CD4-positive, alpha-beta T cell treated with Interleukin-1 beta for 1 hour (primary cell): ENCODE measurements at regions not wholly inside any gene's neighbourhood (a gene's known extent, or its start where the extent isn't known, plus 50 kb on each side); places are given as distances from the start of the nearest gene placed in this dataset.

Experiments used
- DNase-seq, 2 donors: peaks; one replicate each; pipeline ENCODE4 v3.0.0-alpha.2; 2020 to 2022

- DNase-seq, result no peak
Observed at GRCh38 chr12:127267128-127267527, 999.8 kb upstream of the TMEM132C start.

- DNase-seq, result no peak
Observed at GRCh38 chr12:127268213-127268612, 998.8 kb upstream of the TMEM132C start.

DNA sequence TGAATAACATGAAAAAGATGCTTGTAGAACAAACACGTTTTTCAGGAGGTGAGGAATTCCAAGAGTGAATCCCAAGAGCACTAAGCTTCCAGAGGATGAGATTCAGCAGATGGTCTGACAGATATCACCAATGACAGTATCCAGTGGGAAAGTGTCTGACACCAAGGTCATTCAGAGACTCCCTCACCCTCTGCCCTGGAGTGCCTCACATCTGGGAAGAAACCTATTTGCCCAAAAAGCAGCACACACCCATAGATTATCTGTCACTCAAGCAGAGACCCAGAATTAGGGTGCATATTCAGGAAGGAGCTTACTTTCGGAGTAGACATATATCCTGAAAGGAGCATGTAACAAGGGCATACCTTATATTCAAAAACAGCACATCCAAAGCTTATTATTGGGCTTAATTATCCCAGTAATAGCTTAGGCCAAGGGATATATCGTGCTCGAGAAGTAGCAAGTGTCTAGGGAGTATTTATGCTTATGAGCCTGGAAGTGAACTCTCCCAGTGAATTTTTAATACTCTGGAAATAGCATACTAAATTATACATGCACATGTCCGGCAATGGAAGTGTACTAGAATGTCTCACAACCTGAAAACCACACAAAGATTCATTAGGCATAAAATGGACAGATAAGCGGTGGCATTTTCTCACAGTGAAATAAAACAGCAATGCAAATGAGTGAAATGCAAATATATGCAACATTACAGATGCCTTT lies 998.1 kb upstream of the TMEM132C start:
- DNase-seq, result no peak

DNA sequence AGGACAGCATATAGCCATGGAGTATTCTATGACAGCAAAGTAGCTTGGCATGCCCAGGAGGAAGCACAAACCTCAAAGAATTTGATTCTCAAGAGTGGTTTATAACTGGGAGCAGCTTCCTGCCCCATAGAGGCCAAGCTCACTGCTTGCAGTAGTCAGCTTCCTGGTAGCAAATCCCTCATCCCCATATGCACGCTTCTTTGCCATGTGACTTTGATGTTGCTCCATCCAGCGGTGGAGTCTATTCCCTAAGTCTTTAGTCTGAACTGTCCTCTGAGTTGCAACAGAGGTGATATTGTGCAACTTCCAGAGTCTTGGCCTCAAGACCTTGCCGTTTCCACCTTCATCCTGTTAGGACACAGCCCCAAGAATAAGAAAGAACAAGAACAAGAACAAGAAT lies 996.8 kb upstream of the TMEM132C start:
- peak in 1 of 2 donors; percentile 40 for DNase-seq

- no peak for DNase-seq
Observed at GRCh38 chr12:127271776-127272175, 995.2 kb upstream of the TMEM132C start.

DNA sequence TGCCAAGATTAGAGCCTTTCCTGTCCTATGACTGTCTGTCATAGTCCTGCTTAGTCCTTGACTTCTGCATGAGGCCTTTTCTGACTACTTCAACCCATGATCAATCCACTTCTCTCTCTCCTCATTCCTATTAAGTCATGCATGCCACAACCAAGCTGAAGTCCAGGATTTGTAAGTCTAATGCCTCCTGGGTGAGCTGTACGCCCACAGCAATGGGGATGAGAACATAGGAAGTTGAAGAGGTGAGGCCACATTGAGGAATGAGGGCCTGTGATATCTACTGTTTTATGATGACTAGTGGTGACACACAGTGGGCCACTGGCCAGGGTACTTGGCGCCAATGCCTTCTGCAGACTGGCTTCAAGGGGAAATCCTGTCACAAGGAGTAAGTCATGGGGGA lies 994.1 kb upstream of the TMEM132C start:
- no peak for DNase-seq

DNA sequence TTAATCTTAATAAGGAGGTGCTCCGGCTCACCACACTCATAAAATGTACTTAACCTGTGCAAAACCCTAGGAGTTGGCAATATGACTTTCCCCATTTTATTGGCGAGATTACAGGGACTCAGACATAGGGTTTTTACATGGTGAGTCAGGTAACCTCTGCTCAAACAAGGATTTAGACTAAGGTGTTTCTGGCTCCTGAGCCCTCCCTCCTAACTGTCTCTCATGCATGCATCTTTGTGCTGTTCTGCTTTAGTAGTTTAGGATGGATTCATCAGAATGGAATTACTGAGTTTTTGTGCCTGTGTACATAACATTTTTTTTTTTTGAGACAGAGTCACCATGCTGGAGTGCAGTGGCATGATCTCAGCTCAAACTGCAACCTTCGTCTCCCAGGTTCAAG lies 993.3 kb upstream of the TMEM132C start:
- DNase-seq, result no peak

GRCh38 chr12:127275416-127275815 lies 991.6 kb upstream of the TMEM132C start:
- no peak for DNase-seq

GRCh38 chr12:127277882-127278281 lies 989.1 kb upstream of the TMEM132C start:
- no peak for DNase-seq

DNA sequence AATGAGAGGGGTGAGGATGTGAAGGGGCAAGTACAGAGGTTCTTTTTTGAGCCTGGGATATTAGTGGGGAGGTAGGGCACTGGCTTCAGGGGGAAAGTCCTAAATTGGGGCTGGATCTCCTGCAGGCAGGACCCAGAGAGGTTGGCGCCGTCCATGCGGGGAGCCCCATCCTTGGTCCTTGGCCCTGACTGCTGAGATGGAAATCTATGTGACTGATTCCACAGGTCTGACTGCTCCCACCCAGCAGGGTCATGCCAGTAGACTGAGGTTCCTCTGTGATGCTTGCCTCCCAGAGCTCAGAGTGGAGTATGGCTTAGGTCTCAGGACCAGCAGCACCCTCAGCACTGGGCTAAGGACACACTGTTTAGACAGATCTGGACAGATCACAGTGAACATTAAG lies 988.6 kb upstream of the TMEM132C start:
- DNase-seq, result no peak

GRCh38 chr12:127280393-127281275 lies 986.3 kb upstream of the TMEM132C start:
- DNase-seq, result peak; percentile 27 to 48

- no peak for DNase-seq
Observed at GRCh38 chr12:127282786-127283565, 984.0 kb upstream of the TMEM132C start.

DNA sequence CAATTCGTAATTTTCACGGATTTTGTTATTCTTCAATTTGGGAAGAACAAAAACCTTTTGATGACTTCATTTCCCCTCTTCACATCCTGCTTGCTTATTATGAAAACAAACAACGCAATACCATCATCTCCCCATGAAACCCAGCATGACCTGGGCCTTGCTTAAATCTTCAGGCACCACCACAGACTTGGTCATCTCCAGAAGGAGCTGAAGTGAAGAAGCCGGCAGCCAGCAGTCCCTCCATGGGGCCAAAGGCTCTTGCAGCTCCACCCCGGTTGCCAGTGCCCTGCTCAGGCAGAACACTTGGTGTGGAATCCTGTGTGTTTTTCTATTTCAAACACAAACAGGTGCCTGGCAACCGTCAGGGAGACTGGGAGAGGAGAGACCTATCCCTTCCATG lies 982.9 kb upstream of the TMEM132C start:
- no peak for DNase-seq

DNA sequence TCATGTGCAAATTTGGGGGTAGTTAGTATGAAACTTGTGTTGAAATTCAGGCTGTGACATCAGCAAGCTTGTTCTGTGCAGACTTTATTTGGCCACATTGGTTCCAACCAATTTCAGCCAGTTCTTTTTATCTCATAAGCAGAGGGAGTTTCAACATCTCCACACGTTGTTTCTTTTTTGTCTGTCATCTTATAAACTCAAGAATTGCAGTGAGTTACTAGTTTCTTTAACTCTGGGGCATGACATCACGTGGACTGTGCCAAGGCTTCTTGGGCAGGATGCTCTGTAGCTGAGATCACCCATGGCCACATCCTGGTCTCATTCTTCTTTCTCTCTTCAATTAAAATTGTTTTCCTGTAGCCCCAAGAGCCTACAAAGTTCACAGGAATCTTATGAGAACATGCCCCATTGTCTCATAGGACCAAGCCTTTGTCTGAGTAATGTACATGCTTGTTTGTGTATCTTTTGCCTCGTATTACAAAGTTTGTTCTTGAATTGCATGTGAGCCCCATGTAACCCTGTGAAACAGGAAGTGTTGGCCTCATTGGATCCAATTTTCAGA lies 982.0 kb upstream of the TMEM132C start:
- DNase-seq, result no peak

DNA sequence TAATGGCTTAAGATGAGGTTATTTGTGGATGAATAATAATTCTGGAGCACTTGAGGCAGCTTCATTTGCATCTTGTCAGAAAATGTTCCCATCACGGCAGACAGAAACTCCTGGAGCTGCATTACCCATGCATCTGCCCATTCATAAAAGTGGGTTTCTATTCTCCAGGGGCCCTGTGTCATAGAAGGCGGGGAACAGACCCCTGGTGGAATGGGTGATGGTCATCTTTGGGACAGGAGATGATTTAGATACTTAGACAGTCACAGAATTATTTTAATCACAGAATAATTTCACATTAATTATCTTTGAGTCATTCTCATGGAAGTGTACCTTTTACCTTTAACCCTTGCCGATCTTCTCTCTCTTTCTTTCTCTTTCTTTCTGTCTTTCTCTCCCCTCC lies 980.7 kb upstream of the TMEM132C start:
- no peak for DNase-seq

DNA sequence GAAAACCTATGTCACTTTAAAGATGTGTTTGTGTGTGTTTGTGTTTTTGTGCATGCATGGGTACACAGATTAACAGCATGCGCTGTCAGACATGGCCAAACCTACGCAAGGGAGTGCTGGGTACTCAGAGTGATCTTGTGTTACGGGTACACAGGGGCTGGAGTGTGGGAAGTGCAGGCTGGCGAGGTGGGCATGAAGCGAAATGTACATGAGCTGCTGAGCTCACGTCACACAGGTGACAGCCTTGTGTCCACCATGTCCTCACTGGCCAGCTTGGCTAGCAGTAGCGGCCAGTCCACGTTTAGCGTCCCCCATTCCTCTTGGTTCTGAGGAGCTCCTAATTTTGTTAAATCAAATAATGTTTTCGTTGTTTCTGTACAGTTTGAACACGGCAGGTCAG lies 979.7 kb upstream of the TMEM132C start:
- DNase-seq, result no peak

DNA sequence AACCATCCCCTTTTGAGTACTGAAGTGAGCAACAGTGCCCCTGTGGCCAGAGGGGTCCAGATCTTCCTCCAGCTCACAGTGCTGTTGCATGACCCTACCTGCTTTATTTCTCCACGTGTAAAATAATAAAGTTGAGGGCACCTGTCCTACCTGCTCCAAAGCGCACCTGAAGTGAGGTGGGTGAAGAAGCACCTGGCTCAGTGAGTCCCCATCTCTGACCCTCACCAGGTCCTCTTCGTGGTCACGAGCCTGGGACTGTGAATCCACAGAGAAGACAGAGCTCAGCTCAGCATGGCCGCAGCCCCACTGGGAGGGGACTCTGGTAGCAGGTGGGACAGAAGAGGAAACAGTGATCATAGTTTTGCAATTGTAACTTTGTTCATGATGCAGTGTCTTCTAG lies 976.7 kb upstream of the TMEM132C start:
- no peak for DNase-seq

DNA sequence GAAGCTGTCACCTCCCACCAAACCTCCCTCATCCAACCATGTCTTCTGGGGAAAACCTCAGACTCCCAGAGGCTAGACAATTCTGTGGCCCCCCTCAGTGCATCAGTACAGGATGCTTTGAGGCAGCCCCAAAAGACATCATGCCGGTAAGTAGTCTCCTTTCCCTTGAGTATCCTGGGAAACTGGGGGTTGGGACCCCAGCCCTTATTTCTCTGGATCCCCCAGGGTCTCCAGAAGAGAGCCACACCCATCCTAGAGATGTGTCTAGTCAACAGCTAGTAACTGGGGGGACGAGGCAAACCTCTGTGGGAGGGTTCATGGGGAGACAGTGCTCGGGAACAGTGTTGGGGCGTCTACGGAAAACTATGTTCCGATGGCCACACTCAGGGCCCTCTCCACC lies 974.2 kb upstream of the TMEM132C start:
- no peak for DNase-seq

GRCh38 chr12:127293507-127294310 lies 973.3 kb upstream of the TMEM132C start:
- DNase-seq, result peak; percentile 24 to 32

GRCh38 chr12:127294651-127295210 lies 972.2 kb upstream of the TMEM132C start:
- DNase-seq, result no peak

DNA sequence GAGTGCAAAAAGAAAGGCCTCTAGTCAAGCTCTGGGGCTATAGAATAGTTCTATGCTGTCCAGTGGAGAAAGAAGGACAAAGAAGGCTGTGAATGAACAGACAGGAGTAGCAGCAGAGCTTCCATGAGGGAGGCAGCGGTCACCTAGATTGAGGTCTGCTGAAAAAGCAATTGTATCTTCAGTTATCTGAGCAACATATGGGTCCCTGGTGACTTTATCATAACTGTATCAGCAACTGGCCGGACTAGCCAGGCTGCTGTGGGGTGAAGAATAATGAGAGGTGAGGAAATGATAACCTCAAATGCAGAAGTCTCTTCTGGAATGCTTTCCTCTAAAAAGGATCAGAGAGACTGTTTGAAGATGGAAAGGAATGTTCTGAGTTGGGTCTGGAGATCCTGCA lies 971.3 kb upstream of the TMEM132C start:
- DNase-seq, result no peak

GRCh38 chr12:127296591-127296990 lies 970.4 kb upstream of the TMEM132C start:
- DNase-seq, result no peak
